ENCODE measurements at regions not wholly inside any gene's neighbourhood (a gene's known extent, or its start where the extent isn't known, plus 50 kb on each side); places are given as distances from the start of the nearest gene placed in this dataset.
A peak's percentile ranks its signal among the peaks of the same experiment; 100 is the strongest.

DNA sequence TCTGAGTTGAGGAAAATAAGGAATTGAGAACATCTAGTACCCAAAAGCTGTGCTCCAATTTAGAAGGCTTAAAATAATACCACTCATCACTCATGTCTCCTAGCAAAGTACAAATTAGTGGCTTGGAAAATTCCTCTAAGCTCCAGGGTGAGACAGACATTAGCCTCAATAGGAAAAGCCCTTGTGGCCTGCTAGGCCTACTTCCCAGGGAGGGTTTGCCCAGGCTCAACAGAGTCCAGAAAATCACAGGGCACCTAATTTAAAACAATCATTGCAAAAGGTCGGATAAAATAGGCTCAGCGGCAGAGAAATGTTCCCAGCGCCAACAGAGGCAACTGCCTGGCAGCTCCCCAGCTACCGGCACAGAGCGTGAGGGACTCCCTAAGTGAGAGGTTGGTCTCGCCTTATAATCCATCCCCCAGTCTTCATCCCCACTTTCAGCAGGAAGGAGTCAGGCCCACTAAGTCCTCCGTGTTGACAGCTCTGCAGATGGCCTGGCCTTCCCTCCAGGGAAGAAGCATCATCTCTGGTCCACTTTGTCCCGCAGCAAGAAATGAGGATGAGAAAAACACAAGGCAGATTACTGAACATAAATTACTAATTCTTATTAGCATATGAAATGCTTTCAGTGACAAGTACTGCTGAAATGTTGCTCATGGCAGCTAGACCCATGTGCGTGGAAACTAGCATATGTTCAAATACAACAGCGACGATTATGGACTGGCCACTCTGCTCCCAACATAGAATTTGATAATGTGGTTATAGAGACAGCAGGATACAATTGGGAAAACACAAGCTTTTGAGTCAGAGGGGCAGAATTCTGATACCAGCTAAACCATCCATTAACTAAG lies 1177.7 kb upstream of the AUTS2 start:
- no peak for DNase-seq

DNA sequence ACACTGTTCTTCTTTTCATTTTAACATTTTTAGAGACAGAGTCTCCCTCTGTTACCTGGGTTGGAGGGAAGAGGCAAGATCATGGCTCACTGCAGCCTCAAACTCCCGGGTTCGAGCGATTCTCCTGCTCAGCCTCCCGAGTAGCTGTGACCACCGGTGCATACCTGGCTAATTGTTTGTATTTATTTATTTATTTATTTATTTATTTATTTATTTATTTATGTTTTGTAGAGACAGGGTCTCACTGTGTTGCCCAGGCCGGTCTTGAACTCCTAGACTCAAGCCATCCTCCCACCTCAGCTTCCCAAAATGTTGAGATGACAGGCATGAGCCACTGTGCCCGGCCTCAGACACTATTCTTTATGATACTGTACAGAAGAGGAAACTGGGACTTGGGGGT lies 1176.6 kb upstream of the AUTS2 start:
- DNase-seq = no peak

DNA sequence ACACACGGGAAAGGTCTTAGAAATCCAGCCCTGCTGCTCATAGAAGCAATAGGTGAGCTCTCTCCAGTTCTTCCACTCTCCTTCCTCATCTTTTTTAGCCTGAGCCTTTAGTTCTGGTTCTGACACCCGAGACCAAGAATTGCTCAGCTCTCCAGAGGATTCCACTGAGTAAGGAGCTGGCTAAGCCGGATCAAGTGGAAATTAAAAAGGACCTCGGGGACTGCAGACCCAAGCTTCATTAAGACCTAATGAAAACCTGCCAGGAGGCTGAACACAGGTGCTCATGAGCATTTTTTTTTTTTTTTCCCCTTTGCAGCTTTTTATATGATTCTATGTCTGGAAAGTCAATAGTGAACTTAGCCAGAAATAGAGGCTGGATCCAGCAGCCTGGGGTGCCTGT lies 1176.0 kb upstream of the AUTS2 start:
- DNase-seq = no peak

DNA sequence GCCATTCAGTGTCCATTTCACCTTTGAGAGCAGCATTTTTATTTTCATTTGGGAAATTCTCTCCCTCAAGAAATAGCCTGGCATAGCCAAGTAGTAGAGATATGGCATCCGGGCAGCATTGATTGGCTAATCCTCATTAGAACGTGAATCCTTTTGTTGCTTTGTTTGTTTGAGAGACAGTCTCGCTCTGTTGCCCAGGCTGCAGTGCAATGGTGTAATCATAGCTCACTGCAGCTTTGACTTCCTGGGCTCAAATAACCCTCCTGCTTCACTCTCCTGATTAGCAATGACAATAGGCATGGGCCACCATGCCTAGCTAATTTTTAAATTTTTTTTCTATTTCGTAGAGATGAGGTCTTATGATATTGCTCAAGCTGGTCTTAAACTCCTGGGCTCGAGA lies 1174.9 kb upstream of the AUTS2 start:
- DNase-seq = peak; percentile 64

DNA sequence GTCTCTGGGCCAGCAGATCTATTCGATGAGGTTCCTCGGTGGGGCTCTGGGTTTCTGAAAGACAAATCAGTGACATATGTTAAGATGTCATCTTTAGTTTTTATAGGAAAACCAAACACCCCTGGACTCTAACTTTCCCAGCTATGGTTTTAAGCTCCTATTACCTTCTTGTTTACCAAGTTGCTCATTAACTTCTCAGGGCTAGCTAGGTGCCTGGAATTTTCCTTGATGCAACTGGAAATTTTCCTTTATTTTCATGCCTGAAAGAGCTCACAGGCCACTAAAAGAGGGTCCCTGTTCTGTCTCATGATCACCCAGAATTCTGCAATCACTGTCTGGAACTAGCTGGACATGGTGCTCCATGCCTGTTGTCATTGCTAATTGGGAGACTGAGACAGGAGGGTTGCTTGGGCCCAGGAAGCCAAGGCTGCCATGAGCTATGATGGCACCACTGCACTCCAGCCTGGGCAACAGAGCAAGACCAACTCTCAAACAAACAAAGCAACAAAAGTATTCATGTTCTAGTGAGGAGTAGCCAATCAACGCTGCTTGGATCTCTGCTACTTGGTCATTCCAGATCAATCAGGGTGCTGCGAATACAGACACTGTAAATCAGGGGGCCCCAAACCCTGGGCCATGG lies 1173.5 kb upstream of the AUTS2 start:
- no peak for DNase-seq

DNA sequence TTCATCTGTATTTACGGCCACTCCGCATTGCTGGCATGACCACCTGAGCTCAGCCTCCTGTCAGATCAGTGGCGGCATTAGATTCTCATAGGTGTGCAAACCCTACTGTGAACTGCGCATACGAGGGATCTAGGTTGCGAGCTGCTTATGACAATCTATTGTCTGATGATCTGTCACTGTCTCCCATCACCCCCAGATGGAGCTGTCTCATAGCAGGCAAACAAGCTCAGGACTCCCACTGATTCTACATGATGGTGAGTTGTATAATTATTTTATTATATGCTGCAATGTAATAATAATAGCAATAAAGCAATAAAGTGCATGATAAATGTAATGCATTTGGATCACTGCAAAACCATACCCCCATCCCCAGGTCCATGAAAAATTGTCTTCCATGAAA lies 1172.9 kb upstream of the AUTS2 start:
- DNase-seq = peak; percentile 53

DNA sequence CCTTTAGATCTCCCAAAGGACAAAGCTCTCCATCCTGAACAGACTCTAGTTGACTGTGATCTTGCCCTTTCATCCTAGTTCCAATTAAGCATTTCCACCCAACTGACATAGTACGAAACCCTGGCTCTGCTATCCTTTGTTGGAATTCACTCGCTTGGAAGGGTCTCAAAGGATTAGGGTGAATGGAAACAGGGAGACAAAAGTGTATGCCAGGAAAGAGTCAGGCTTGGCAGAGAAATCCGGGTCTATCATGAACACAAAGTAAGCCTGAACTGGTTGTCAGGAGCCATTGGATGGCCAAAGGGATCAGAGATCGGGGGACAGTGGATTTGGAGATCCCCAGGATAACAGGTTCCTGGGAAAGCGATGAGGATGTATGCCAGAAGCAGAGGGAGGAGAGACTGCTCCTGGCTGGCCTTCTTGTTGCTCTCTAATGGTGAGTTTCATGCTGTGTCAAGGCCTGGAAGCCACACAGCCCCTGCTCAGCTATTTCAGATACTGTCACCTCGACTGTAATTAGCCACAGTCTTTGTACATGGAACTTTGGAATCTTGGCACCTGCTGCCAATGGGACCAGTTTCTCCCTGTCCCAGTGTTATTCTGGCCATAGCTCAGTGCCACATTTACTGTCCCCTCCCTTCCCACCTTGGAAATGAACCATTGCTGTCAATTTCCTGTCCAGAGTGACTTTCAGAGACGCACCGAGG lies 1168.7 kb upstream of the AUTS2 start:
- no peak for DNase-seq

DNA sequence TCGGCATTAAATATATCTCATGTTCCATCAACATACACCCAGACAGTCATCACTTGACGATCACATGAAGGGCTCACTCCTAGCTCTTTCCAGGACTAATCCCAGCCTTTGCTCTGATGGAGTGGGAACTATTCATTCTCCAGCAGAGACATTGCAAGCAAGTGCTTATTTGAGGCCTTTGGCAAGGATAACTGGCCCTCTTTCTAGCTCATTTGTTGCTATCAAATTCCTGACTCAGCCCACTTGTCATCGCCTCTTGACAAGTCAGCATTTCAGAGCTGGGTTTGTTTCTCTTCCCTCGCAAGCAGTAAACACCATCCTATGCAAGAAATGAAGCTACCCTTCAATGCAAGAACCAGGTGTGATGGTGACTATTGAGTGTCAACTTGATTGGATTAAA lies 1165.7 kb upstream of the AUTS2 start:
- DNase-seq = no peak

DNA sequence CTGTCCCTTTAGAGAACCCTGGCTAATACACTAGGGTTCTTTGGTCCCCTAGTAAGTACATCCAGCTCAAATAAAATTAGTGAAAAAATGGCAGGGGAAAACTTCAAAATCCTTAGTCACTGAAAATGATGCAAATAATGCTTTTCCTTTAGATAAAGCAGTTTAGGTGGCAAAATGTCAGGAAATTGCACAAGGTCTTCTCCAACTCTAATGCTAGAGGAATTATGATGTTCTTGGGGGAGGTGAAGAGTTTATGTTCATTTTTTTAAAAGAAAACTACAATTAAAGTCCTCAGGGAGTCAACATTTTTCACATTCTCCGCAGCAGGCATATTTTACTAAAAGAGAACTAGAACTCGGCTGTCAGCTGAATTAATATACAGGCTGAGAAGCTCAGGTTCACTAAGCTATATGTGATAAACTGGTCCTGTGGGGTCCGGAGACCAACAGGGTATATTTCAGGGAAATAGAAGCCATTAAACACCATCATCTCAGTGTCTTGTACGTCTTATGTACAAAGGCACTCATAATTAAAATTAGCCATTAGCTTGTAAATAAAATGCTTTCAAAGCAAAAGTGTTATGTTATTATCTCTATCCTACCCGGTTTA lies 1164.7 kb upstream of the AUTS2 start:
- DNase-seq = no peak

DNA sequence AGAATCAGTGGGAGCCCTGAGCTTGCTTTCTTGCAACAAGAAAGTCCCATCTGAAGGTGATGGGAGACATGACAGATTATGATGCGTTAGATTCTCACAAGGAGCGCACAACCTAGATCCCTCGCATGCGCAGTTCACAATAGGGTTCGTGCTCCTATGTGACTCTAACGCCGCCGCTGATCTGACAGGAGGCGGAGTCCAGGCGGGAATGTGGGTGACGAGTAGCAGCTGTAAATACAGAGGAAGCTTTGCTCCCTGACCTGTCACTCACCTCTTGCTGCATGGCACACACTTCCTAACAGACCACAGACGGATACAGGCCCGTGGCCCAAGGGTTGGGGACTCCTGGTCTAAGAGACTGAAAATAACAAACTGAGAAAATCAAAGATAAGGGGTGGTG lies 1163.4 kb upstream of the AUTS2 start:
- no peak for DNase-seq

DNA sequence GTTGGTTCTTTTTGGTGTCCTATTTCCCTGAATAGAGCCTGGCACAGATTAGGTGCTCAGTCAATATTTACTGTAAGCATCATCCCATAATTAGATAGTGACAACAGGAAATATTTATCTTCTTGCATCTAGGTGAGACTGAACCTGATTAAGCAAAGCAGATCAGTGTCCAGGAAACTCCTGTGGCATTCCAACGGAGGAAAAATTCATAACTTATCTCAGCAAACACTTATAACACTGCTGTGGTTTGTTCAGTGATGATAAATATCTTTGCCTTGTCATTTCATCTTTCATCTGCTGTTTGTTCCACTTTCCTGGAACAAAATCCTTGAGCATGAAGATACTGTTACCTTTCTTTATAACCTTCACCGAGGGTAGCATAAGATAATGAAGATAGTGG lies 1160.3 kb upstream of the AUTS2 start:
- peak; percentile 66 for DNase-seq

DNA sequence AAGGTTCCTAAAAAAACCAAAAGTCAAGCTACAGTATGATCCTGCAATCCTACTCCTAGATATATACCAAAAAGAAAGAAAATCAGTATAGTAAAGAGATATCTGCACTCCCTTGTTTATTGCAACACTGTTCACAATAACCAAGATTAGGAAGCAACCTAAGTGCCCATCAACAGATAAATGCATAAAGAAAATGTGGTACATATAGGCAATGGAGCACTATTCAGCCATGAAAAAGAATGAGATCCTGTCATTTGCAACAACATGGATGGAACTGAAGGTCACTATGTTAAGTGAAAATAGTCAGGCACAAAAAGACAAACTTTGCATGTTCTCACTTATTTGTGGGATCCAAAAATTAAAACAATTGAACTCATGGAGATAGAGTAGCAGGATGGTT lies 1159.5 kb upstream of the AUTS2 start:
- DNase-seq = no peak

DNA sequence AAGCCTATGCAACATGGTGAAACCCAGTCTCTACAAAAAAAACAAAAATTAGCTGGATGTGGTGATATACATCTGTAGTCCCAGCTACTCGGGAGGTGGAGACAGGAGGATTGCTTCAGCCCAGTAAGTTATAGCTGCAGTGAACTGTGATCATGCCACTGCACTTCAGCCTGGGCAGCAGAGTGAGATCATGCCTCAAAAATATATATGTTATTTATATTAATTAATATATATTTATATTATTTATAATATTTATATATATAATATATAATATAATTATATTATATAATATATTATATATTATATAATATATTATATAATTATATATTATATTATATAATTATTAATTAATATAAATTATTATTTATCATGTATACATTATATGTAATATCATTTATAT lies 1158.4 kb upstream of the AUTS2 start:
- no peak for DNase-seq

DNA sequence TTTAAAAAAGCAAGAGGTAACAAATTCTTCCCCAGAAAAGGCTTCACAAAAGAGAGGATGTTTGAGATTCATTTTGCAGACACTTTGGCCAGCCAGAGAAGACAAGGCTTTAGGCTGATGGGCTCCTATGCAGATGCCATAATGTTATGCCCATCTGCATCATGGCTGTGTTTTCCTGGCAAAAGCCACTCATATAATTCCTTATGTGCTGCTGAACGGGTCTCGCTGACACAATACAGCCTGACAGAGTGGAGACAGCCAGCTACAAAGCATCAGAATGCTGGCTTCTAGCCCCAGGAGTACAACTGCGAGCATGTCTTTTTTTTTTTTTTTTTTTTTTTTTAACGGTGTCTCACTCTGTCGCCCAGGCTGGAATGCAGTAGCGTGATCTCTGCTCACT lies 1157.4 kb upstream of the AUTS2 start:
- DNase-seq = peak; percentile 28

DNA sequence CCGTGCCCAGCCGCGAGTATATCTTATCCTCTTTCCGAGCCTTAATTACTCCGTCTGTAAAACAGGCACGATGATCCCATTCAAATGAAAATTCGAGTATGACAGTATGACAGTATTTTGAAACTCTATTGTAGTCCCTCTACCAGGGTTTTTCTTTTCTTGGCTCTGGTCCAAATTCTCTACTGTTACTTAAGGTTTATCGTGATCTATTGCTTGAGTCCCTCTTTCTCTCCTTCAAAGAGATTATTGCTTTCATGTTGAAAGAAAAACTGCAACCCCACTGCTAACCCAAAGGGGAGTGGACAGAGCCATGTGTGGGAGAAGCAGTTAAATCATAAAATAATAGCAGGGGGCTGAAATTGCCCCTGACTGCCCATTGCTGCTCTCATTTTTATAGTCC lies 1156.6 kb upstream of the AUTS2 start:
- DNase-seq = peak; percentile 20

DNA sequence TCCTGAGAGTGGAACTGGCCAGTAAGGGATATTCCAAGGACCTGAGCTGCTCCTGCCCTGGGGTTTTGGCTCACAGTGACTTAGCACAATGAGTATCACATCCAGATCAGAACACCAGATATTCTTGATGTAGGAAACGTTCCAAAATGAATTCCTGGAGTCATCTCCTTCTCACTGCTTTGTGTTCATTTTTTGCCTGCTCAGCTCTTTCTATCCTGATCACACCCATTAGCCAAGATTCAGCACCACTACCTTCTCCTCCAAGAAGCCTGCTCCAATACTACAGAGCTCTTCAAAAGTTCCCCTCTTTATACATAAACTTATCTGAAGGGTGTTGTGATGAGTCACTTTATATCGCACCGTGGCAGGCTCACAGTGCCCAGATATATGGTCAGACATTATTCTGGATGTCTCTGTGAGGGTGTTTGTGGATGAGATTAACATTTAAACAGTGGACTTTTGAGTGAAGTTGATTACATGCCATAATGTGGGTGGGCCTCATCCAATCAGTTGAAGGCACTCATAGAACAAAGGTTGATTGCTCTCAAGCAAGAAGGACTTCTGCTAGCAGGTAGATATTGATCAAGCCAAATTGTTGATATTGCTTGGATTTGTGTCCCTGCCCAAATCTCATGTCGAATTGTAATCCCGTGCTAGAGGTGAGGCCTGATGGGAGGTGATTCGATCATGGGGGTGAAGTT lies 1155.2 kb upstream of the AUTS2 start:
- DNase-seq = no peak

DNA sequence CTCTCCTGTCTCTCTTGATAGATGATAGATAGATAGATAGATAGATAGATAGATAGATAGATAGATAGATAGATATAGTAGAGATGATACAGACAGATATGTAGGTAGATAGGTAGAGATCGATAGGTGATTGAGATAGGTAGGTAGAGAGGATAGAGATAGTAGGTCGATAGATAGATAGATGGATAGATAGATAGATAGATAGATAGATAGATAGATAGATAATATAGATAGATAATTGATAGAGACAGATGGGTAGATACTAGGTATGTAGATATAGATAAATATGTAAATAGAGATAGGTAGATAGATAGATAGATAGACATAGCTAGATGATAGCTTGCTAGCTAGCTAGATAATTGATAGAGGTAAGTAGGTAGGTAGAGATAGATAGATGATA lies 1154.2 kb upstream of the AUTS2 start:
- no peak for DNase-seq

DNA sequence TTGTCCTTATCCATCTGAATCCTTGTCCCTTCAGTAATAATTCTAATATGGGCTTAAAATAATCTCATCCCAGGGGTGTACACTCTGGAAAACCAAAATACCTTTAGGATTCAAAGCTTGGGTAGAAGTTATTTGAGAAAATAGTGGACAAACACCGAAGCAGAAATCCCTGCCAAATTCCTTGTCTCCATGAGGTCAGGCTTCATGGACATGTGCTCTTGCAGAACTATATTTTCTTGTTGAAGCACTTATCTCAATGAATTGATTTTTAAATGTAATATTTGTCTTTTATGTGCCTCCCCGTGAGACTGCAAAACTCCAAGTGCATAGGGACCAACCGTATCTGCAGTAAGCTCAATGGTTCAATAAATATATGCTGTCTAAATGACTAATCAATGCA lies 1153.3 kb upstream of the AUTS2 start:
- DNase-seq = no peak

DNA sequence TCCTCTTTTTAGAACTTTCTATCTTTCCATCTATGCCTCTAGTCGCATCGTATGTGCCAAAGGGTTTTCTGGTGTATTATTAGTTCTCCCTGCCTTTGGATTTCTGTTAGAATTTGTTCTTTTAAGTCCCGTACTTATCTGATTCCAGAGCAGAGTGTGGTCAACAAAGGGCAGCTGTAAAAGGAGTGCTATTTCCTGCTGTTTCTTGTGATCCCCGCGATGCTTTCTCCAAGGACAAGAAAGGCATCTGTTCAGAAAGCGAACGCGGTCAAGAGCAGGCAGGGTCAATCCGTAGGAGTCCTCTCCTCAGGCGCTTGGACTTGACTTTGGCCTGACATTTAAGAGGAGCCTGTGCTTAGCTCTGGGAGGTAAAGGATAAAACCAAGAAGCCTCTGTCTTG lies 1152.1 kb upstream of the AUTS2 start:
- DNase-seq = no peak

DNA sequence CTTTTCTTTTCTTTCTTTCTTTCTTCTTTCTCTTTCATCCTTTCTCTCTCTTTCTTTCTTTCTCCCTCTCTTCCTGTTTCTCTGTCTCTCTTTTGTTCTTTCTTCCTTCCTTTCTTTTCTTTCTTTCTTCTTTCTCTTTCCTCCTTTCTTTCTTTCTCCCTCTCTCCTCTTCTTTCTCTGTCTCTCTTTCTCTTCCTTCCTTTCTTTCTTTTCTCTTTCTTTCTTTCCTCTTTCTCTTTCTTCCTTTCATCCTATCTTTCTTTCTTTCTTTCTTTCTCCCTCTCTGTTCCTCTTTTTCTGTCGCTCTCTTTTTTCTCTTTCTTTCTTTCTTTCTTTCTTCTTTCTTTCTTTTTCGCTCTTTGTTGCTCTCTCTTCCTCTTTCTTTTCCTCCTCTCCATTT lies 1149.2 kb upstream of the AUTS2 start:
- no peak for DNase-seq

DNA sequence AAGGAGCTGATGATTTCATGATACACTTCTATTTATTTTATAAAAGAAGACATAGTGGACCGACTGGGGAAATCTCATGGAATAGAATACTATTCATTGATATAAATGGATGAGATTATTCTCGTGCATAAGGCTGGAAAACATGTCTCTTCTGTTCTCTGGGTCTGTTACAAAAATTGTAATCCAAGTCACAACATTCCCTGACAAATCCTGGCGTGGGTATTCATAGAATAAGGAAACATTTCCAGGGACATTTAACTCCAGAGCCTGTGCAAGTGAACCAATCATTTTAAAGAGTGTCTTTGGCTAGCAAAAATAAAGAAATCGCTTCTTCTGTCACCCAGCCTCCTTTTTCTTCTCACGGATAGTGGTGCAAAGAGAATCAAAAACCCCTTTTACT lies 1148.5 kb upstream of the AUTS2 start:
- no peak for DNase-seq

DNA sequence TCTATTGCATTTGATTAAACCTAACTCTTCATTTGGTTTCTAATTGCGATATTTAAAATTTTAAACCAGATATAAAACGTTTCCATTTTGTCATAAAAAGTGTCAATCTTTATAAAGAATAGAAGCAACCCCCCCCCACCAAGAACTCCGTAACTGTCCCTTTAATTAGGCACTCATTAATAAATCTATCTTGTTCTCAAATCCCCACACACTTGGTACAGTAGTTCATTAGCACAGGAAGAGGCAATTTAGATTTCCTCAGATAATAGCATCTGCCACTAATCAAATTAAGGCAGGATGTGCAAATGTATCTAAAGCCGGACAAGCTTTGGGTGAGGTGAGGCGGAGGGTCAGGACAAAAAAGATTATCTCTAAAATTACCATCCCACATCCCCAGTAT lies 1143.3 kb upstream of the AUTS2 start:
- no peak for DNase-seq

DNA sequence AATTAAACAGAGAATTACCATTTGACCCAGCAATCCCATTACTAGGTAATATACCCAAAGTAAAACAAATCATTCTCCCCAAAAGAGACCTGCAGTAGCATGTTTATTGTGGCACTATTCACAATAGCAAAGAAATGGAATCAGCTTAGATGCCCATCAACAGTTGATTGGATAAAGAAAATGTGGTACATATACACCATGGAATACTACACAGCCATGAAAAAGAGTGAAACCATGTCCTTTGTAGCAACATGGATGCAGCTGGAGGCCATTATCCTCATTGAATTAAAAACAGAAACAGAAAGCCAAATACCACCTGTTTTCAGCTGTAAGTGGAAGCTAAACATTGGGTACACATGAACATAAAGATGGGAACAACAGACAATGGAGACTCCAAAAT lies 1141.8 kb upstream of the AUTS2 start:
- DNase-seq = no peak

Measured in NCI-H146 (cell line).